ENCODE measurements at regions not wholly inside any gene's neighbourhood (a gene's known extent, or its start where the extent isn't known, plus 50 kb on each side); places are given as distances from the start of the nearest gene placed in this dataset.

- TF ChIP-seq CTCF (IDR thresholded peaks at IDR 0.05; ENCODE audit: low read depth, low read length, missing input control) (no peak), TAF1 (conservative IDR thresholded peaks at IDR 0.05) (no peak), YY1 (IDR thresholded peaks at IDR 0.05) (no peak), REST (IDR thresholded peaks at IDR 0.05) (no peak), MAX (IDR thresholded peaks at IDR 0.05) (no peak), GABPA (IDR thresholded peaks at IDR 0.05 in 1 of 2, conservative IDR thresholded peaks at IDR 0.05 in 1 of 2) (no peak), SP1 (IDR thresholded peaks at IDR 0.05) (no peak), ZBTB33 (IDR thresholded peaks at IDR 0.05) (no peak), JUND (IDR thresholded peaks at IDR 0.05) (no peak)
Measured at GRCh38 chr6:62999796-63000195, 211.5 kb upstream of the FKBP1C start.
